ENCODE measurements at regions not wholly inside any gene's neighbourhood (a gene's known extent, or its start where the extent isn't known, plus 50 kb on each side); places are given as distances from the start of the nearest gene placed in this dataset.

DNA sequence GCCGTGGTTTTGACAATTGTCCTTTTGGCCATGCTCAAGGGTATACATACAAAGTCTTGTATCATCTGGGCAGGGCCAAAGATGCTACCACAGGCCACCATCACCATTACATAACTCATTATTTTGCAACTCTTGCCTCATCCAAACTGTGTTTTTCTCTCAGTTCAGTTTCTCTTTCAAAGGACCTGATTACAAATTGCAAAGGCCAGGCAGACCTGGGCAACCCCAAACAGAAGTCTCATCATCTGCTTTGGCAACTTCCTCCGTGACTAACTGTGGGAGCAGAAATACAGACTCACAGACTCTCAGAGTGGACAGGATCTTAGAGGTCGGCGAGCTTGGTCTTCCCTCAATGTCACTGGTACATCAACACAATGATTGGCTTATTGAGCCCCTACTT is 117.8 kb upstream of the NEDD9 start:
- Histone ChIP-seq H3K9me3 (no peaks in the 10 kb centered on the region), H3K27ac (peak overlapping the region in 1 of 4 donors; percentile 29), H3K4me1 (peaks cover 0 to 10% (median 0%) of the 10 kb centered on the region in 4 donors), H3K27me3 (no peaks in the 10 kb centered on the region), H3K36me3 (no peaks in the 10 kb centered on the region), H3K4me3 (no peak overlapping the region)
- DNase-seq (ENCODE audit: low spot score in 2 of 2): peak in 1 of 2 donors; percentile 40
- 83 to 91% methylated on average over 4 of the region's 4 CpGs for WGBS, 2 donors
- peak in 1 of 2 donors; percentile 84 for TF ChIP-seq EP300 (IDR thresholded peaks at IDR 0.05)
- TF ChIP-seq, protein P1, sequence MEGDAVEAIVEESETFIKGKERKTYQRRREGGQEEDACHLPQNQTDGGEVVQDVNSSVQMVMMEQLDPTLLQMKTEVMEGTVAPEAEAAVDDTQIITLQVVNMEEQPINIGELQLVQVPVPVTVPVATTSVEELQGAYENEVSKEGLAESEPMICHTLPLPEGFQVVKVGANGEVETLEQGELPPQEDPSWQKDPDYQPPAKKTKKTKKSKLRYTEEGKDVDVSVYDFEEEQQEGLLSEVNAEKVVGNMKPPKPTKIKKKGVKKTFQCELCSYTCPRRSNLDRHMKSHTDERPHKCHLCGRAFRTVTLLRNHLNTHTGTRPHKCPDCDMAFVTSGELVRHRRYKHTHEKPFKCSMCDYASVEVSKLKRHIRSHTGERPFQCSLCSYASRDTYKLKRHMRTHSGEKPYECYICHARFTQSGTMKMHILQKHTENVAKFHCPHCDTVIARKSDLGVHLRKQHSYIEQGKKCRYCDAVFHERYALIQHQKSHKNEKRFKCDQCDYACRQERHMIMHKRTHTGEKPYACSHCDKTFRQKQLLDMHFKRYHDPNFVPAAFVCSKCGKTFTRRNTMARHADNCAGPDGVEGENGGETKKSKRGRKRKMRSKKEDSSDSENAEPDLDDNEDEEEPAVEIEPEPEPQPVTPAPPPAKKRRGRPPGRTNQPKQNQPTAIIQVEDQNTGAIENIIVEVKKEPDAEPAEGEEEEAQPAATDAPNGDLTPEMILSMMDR (IDR thresholded peaks at IDR 0.05): no peak

DNA sequence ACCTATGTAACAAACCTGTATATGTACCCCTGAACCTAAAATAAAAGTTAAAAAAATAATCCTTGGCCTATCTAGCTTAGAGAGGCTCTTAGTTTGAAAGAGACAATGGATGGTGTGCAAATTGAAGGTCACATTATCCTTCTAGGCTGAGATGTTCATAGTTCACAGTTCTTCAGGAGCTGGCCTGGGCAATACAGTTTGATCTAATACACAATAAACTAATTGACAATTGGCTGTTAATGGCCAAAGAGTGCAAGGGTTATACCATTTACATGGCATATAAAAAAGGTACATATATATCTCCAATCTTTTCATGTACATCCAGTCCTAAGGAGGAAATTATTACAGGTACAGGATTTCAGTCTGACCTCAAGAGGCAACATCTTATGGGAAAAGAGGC is 117.4 kb upstream of the NEDD9 start:
- Histone ChIP-seq H3K27ac (no peak overlapping the region), H3K27me3 (no peaks in the 10 kb centered on the region), H3K9me3 (no peaks in the 10 kb centered on the region), H3K4me3 (no peak overlapping the region), H3K4me1 (peaks cover 0 to 9% (median 0%) of the 10 kb centered on the region in 4 donors), H3K36me3 (no peaks in the 10 kb centered on the region)
- DNase-seq (ENCODE audit: low spot score in 2 of 2): no peak
- no peak for TF ChIP-seq POLR2A (IDR thresholded peaks at IDR 0.05)
- TF ChIP-seq EP300 (IDR thresholded peaks at IDR 0.05): no peak
- TF ChIP-seq, protein P1 (IDR thresholded peaks at IDR 0.05): no peak

DNA sequence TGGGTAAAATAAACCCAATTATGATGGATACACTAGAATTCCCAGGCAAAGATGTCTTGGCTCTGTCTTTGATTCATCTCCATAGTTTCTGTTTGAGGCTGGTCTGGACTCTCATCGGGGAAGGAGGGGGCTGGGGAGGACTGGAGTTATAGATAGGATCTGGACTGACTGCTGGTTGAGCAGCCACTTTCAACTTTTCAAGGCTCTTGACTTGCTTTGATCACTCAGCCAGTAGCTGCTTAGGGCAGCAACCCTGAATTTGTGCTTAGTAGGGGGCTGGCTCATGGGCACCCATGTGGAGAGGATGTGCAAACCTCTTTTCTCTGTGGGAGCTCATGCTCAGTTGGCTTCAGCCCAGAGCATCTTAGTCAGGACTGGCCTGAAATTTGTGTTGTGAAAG is 114.0 kb upstream of the NEDD9 start:
- no peak overlapping the region for H3K4me3 ChIP-seq
- H3K36me3 ChIP-seq: no peaks in the 10 kb centered on the region
- no peaks in the 10 kb centered on the region for H3K27me3 ChIP-seq
- DNase-seq (ENCODE audit: low spot score in 2 of 2): no peak
- peaks cover 0 to 3% (median 0%) of the 10 kb centered on the region in 4 donors for H3K9me3 ChIP-seq
- no peak overlapping the region for H3K27ac ChIP-seq
- no peaks in the 10 kb centered on the region for H3K4me1 ChIP-seq
- 85 to 100% methylated on average over 1 of the region's 1 CpG for WGBS, 2 donors
- TF ChIP-seq EP300 (IDR thresholded peaks at IDR 0.05): no peak
- no peak for TF ChIP-seq POLR2A (IDR thresholded peaks at IDR 0.05)
- TF ChIP-seq, protein P1 (IDR thresholded peaks at IDR 0.05): no peak

GRCh38 chr6:11345536-11345935 is 113.1 kb upstream of the NEDD9 start:
- no peak overlapping the region for H3K27ac ChIP-seq
- TF ChIP-seq POLR2A (IDR thresholded peaks at IDR 0.05): no peak
- H3K4me3 ChIP-seq: no peak overlapping the region
- H3K36me3 ChIP-seq: no peaks in the 10 kb centered on the region
- H3K27me3 ChIP-seq: no peaks in the 10 kb centered on the region
- WGBS, 2 donors: 91 to 94% methylated on average over 5 of the region's 5 CpGs
- no peak for DNase-seq (ENCODE audit: low spot score in 2 of 2)
- H3K9me3 ChIP-seq: peaks cover 0 to 12% (median 0%) of the 10 kb centered on the region in 4 donors
- no peaks in the 10 kb centered on the region for H3K4me1 ChIP-seq

DNA sequence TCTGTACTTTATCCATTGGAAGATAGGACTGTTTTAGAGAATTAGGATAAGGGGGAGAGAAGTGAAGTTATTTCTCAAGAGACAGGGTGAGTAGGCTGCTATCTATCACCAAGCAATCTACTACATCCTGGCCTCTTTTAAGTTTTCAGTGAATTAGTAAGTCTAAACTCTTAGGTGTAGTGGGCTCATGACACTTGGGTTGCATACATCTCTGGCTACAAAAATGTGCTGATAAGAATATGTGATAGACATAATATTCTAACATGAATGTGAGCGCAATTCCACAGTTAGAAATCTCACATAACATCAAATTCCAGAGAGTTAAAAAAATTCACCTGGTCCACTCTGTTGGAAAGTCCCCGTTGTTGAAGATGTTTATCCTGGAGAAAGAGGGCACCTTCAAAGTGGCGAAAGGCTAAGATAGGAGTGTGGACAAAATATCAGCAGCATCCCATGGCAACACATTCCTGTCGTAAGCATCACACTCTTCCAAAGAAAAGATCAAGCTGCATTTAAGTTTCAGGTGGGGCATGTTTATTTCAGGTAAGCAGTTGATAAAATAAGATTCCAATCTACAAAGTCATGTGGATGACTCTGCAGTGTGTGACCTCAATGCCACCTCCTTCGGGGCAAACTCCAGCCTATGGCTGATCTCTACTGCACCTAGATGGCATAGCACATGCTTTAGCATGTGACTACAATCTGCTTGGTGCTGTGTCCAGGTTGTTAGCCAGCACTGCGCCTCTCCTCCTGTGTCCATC is 111.7 kb upstream of the NEDD9 start:
- TF ChIP-seq, protein P1 (IDR thresholded peaks at IDR 0.05): no peak
- TF ChIP-seq POLR2A (IDR thresholded peaks at IDR 0.05) (no peak), EP300 (IDR thresholded peaks at IDR 0.05) (no peak)
- peaks cover 0 to 12% (median 0%) of the 10 kb centered on the region in 4 donors for H3K9me3 ChIP-seq
- 90 to 93% methylated on average over 6 of the region's 6 CpGs for WGBS, 2 donors
- H3K4me3 ChIP-seq: no peak overlapping the region
- H3K27ac ChIP-seq: no peak overlapping the region
- no peaks in the 10 kb centered on the region for H3K27me3 ChIP-seq
- no peaks in the 10 kb centered on the region for H3K4me1 ChIP-seq
- DNase-seq (ENCODE audit: low spot score in 2 of 2): no peak
- H3K36me3 ChIP-seq: no peaks in the 10 kb centered on the region
